Right lobe of liver (tissue), 4 donors: ENCODE measurements at regions not wholly inside any gene's neighbourhood (a gene's known extent, or its start where the extent isn't known, plus 50 kb on each side); places are given as distances from the start of the nearest gene placed in this dataset.

ENCODE experiments used
- POLR2A ChIP-seq: fragments of 450-650 bp; IDR thresholded peaks from one replicate; pipeline ENCODE4 v1.6.1; 2017; ENCODE audit warnings: antibody characterized with exemption, mild to moderate bottlenecking
- TF ChIP-seq, protein P1 (sequence below), 4 donors: fragments of 200-600 bp in 3 of 4; fragments of 450-650 bp in 1 of 4; IDR thresholded peaks; one replicate each; pipeline versions ENCODE4 v1.5.1 to v1.8.0; 2016 to 2022; ENCODE audit warnings: antibody characterized with exemption in 4 of 4, mild to moderate bottlenecking in 2 of 4
- donor health status: DM: no; HTN: no; CAD: no.
- donor health status: DM: no; HTN: no; CAD: no.
- donor health status: DM: no; HTN: yes; CAD: no.

DNA sequence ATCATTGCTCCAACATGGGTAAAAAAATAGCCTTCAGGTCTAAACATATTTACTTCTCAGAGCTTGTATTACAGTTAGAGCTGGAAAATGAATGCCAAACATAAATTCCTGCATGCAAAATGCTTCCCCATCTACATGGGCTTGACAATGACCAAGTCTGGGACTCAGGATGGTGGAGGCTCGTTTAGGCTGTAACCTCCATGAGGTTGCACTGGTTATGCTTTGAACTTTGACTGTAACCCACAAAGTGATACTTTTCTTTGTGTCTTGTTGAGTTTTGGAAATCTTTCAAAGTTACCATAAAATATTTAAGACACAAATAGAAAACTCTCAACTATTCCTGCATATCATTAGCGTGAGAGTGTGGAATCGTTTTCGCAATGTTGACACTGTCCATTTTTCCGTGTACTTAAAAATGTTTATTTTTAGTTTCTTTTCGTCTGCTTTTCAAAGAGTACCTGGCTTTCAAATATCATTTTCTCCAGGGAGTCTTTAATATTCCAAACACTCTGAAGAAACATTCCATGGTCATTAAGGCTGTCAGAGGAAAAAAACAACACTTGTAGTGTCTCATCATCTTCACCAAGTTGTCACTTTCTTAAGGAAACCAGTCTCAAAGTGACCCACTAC lies 487.8 kb downstream of the ENC1 start:
- TF ChIP-seq, protein P1, sequence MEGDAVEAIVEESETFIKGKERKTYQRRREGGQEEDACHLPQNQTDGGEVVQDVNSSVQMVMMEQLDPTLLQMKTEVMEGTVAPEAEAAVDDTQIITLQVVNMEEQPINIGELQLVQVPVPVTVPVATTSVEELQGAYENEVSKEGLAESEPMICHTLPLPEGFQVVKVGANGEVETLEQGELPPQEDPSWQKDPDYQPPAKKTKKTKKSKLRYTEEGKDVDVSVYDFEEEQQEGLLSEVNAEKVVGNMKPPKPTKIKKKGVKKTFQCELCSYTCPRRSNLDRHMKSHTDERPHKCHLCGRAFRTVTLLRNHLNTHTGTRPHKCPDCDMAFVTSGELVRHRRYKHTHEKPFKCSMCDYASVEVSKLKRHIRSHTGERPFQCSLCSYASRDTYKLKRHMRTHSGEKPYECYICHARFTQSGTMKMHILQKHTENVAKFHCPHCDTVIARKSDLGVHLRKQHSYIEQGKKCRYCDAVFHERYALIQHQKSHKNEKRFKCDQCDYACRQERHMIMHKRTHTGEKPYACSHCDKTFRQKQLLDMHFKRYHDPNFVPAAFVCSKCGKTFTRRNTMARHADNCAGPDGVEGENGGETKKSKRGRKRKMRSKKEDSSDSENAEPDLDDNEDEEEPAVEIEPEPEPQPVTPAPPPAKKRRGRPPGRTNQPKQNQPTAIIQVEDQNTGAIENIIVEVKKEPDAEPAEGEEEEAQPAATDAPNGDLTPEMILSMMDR (IDR thresholded peaks at IDR 0.05): no peak
- no peak for TF ChIP-seq POLR2A
